Cerebellar cortex (tissue), 1 donor: ENCODE measurements at regions not wholly inside any gene's neighbourhood (a gene's known extent, or its start where the extent isn't known, plus 50 kb on each side); places are given as distances from the start of the nearest gene placed in this dataset.

ENCODE experiments used
- DNase-seq: peaks from one replicate; pipeline ENCODE4 v3.0.0-alpha.2; 2015; ENCODE audit warnings: low spot score

DNA sequence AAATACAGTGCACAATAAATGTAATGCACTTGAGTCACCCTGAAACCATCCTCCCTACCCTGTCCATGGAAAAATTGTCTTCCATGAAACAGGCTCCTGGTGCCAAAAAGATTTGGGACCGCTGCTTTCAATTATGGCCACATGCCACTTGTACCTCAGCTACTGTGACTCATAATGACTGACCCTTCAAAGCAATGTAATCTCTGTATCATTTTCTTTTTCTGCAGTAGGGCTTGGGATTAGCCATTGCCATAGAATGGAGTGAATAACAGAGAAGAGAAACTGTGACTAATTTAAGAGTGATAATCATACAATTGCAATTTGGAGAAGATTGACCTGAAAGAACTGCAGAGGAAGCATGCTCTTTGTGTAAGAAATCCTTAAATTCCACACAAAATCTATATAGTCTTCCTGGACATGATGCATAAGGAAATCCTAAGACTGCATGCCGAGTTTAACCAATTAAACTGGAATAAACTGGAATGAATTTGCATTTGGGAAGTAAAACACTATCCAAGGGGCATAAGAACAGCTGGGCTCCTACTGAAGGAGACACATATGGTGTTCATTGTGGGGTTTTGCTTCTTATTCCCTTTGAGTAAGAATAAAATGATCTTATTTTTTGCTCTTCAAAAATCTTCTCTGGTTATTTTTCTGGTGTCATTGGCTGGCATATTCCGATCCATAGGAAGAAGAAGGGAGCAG lies 59.5 kb upstream of the SLC7A1 start:
- no peak for DNase-seq

DNA sequence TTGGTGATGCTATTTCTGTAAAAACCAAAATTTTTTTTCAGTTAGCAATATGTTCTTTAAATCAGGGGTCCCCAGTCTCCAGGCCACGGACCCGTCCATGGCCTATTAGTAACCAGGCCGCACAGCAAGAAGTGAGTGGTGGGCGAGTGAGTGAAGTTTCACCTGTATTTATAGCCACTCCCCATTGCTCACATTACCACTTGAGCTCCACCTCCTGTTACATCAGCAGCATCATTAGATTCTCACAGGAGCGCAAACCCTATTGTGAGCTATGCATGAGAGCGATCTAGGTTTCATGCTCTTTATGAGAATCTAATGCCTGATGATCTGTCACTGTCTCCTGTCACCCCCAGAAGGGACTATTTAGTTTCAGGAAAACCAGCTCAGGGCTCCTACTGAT lies 58.9 kb upstream of the SLC7A1 start:
- DNase-seq: no peak

DNA sequence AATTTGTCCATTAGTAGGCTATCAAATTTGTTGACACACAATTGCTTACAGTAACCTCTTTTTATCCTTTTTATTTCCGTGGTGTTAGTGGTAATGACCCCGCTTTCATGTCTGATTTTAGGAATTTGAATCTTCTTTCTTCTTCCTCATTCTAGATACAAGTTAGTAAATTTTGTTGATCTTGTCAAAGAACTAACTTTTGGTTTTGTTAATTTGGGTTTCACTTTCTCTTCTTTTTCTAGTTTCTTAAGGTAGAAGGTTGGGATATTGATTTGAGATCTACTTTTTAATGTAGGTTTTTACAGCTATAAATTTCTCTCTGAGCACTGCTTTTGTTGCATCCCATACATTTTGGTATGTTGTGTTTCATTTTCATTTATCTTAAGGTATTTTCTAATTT lies 53.3 kb upstream of the SLC7A1 start:
- DNase-seq: no peak
